Neuronal stem cell (in vitro differentiated cells): ENCODE measurements at regions not wholly inside any gene's neighbourhood (a gene's known extent, or its start where the extent isn't known, plus 50 kb on each side); places are given as distances from the start of the nearest gene placed in this dataset.

Experiments used
- DNase-seq: peaks from one replicate; pipeline ENCODE4 v3.0.0-alpha.2; 2013; ENCODE audit warnings: low spot score
- H2AFZ ChIP-seq: one replicate; pipeline ENCODE4 v1.6.1; 2013; ENCODE audit warnings: mild to moderate bottlenecking, low read length, inconsistent platforms
- H2AK5ac ChIP-seq: 2 replicates; pipeline ENCODE4 v1.6.1; 2013; ENCODE audit warnings: low read depth, mild to moderate bottlenecking, inconsistent platforms, low read length, moderate library complexity, mixed read lengths
- H2BK120ac ChIP-seq: 2 replicates; pipeline ENCODE4 v1.6.1; 2013; ENCODE audit warnings: low read depth, mild to moderate bottlenecking, inconsistent platforms, low read length, moderate library complexity, mixed read lengths
- H2BK12ac ChIP-seq: one replicate; pipeline ENCODE4 v1.6.1; 2013; ENCODE audit warnings: low read length, inconsistent platforms
- H2BK15ac ChIP-seq: 2 replicates; pipeline ENCODE4 v1.6.1; 2013; ENCODE audit warnings: mild to moderate bottlenecking, low read length, inconsistent platforms, mixed read lengths
- H2BK5ac ChIP-seq: one replicate; pipeline ENCODE4 v1.6.1; 2013; ENCODE audit warnings: inconsistent platforms, mild to moderate bottlenecking, low read length, moderate library complexity
- H3K14ac ChIP-seq: one replicate; pipeline ENCODE4 v1.6.1; 2013; ENCODE audit warnings: low read length, inconsistent platforms
- H3K18ac ChIP-seq: 2 replicates; pipeline ENCODE4 v1.6.1; 2013; ENCODE audit warnings: low read length, inconsistent platforms
- H3K23ac ChIP-seq: 2 replicates; pipeline ENCODE4 v1.6.1; 2013; ENCODE audit warnings: low read depth, mild to moderate bottlenecking, mixed read lengths, low read length, inconsistent platforms; ENCODE audit not compliant: poor library complexity
- H3K27ac ChIP-seq: replicated peaks from 3 replicates; pipeline ENCODE4 v1.5.1; 2013; ENCODE audit warnings: low read length, inconsistent platforms
- H3K27me3 ChIP-seq, 3 experiments: 2 replicates each; pipeline ENCODE4 v1.6.1; 2013; ENCODE audit warnings: low read length in 3 of 3, mild to moderate bottlenecking in 2 of 3, inconsistent platforms in 1 of 3, low read depth in 1 of 3, mixed read lengths in 1 of 3, moderate library complexity in 1 of 3; ENCODE audit not compliant: control insufficient read depth in 3 of 3, insufficient read depth in 3 of 3
- H3K36me3 ChIP-seq, 2 donors: replicated peaks in 1 of 2; 2 replicates each; pipeline ENCODE4 v1.6.1; 2013; ENCODE audit warnings: low read length in 2 of 2; ENCODE audit not compliant: control insufficient read depth in 2 of 2, insufficient read depth in 2 of 2
- H3K4ac ChIP-seq: 2 replicates; pipeline ENCODE4 v1.6.1; 2013; ENCODE audit warnings: inconsistent platforms, mild to moderate bottlenecking, low read length, moderate library complexity
- H3K4me1 ChIP-seq, 2 donors: 1 replicate in 1 of 2; 2 replicates in 1 of 2; pipeline ENCODE4 v1.6.1; 2013; ENCODE audit warnings: low read length in 2 of 2, low read depth in 1 of 2; ENCODE audit not compliant: control insufficient read depth in 2 of 2, insufficient read depth in 1 of 2
- H3K4me2 ChIP-seq: one replicate; pipeline ENCODE4 v1.6.1; 2013; ENCODE audit warnings: mild to moderate bottlenecking, low read length, inconsistent platforms; ENCODE audit not compliant: insufficient read depth, poor library complexity, severe bottlenecking
- H3K4me3 ChIP-seq, 2 donors: 2 replicates each; pipeline ENCODE4 v1.5.1; 2013; ENCODE audit warnings: low read length in 2 of 2, mild to moderate bottlenecking in 2 of 2, inconsistent platforms in 1 of 2, moderate library complexity in 1 of 2
- H3K79me1 ChIP-seq: one replicate; pipeline ENCODE4 v1.6.1; 2013; ENCODE audit warnings: low read depth, mild to moderate bottlenecking, inconsistent platforms, low read length, moderate library complexity
- H3K9ac ChIP-seq: one replicate; pipeline ENCODE4 v1.6.1; 2013; ENCODE audit warnings: mild to moderate bottlenecking, low read depth, low read length, inconsistent platforms; ENCODE audit not compliant: poor library complexity
- H3K9me3 ChIP-seq, 2 donors: replicated peaks in 1 of 2; 2 replicates each; pipeline versions ENCODE3 to v1.6.1; 2013; ENCODE audit warnings: low read length in 2 of 2, mild to moderate bottlenecking in 2 of 2, inconsistent platforms in 1 of 2, low read depth in 1 of 2, mixed read lengths in 1 of 2, moderate library complexity in 1 of 2; ENCODE audit not compliant: control insufficient read depth in 2 of 2, insufficient read depth in 1 of 2
- H4K8ac ChIP-seq: one replicate; pipeline ENCODE4 v1.6.1; 2013; ENCODE audit warnings: low read depth, mild to moderate bottlenecking, inconsistent platforms, low read length, moderate library complexity
- H4K91ac ChIP-seq: one replicate; pipeline ENCODE4 v1.6.1; 2013; ENCODE audit warnings: low read length, low read depth, mild to moderate bottlenecking, inconsistent platforms; ENCODE audit not compliant: poor library complexity
- WGBS, 2 donors: extraction: QIAGEN DNeasy Blood & Tissue Kit; methylation state at CpG; one replicate each; pipeline ENCODE4 v1.1.7; 2013; ENCODE audit warnings: missing lambda C conversion rate in 2 of 2, mixed read lengths in 1 of 2; ENCODE audit not compliant: insufficient read length in 2 of 2, insufficient replicate concordance in 1 of 2; ENCODE audit errors: extremely low coverage in 2 of 2; 5-methylcytosine and 5-hydroxymethylcytosine counted together

GRCh38 chr6:115612796-115613479 is 447.8 kb downstream of the FRK start:
- Histone ChIP-seq H3K4ac (no peak overlapping the region), H3K27me3 (no peaks in the 10 kb centered on the region), H3K4me3 (no peak overlapping the region), H3K27ac (no peak overlapping the region), H3K18ac (no peak overlapping the region), H2BK5ac (no peak overlapping the region), H3K14ac (no peak overlapping the region), H3K79me1 (no peaks in the 10 kb centered on the region), H4K8ac (no peak overlapping the region), H3K9me3 (no peaks in the 10 kb centered on the region), H4K91ac (no peak overlapping the region), H3K4me1 (peaks cover 0 to 10% of the 10 kb centered on the region in 2 donors), H2BK120ac (no peak overlapping the region), H2BK12ac (no peak overlapping the region), H3K23ac (no peak overlapping the region), H3K9ac (no peak overlapping the region), H2AFZ (peak overlapping the region; percentile 2), H3K4me2 (no peak overlapping the region), H2AK5ac (no peak overlapping the region), H2BK15ac (no peak overlapping the region), H3K36me3 (no peaks in the 10 kb centered on the region)
- DNase-seq, result no peak
- no CpG with 5 or more reads among the region's 7 CpGs for WGBS, 2 donors

- Histone ChIP-seq H3K36me3 (no peaks in the 10 kb centered on the region), H3K4ac (no peak overlapping the region), H2BK12ac (no peak overlapping the region), H2BK5ac (no peak overlapping the region), H2BK15ac (no peak overlapping the region), H4K91ac (no peak overlapping the region), H3K27ac (no peak overlapping the region), H4K8ac (no peak overlapping the region), H2AFZ (peak overlapping the region; percentile 37), H2BK120ac (no peak overlapping the region), H3K14ac (no peak overlapping the region), H3K27me3 (no peaks in the 10 kb centered on the region), H3K18ac (no peak overlapping the region), H3K4me3 (no peak overlapping the region), H3K9ac (no peak overlapping the region), H2AK5ac (no peak overlapping the region), H3K79me1 (no peaks in the 10 kb centered on the region), H3K9me3 (no peaks in the 10 kb centered on the region), H3K4me2 (no peak overlapping the region), H3K23ac (no peak overlapping the region), H3K4me1 (peaks cover 0 to 12% of the 10 kb centered on the region in 2 donors)
- WGBS, 2 donors, result no CpG with 5 or more reads among the region's 1 CpG
- DNase-seq, result no peak
These were observed 448.5 kb downstream of the FRK start for GRCh38 chr6:115612216-115612615.

GRCh38 chr6:115610696-115611095 is 450.0 kb downstream of the FRK start:
- H3K4me2 ChIP-seq, result no peak overlapping the region
- H3K23ac ChIP-seq, result no peak overlapping the region
- no peaks in the 10 kb centered on the region for H3K27me3 ChIP-seq
- H2BK120ac ChIP-seq, result no peak overlapping the region
- H3K9ac ChIP-seq, result no peak overlapping the region
- DNase-seq, result no peak
- H3K18ac ChIP-seq, result no peak overlapping the region
- no peak overlapping the region for H2BK12ac ChIP-seq
- H3K27ac ChIP-seq, result no peak overlapping the region
- H3K14ac ChIP-seq, result no peak overlapping the region
- H3K4me3 ChIP-seq, result no peak overlapping the region
- H4K8ac ChIP-seq, result no peak overlapping the region
- H3K79me1 ChIP-seq, result no peaks in the 10 kb centered on the region
- no peak overlapping the region for H3K4ac ChIP-seq
- H3K36me3 ChIP-seq, result no peaks in the 10 kb centered on the region
- H2AK5ac ChIP-seq, result no peak overlapping the region
- H4K91ac ChIP-seq, result no peak overlapping the region
- no CpG with 5 or more reads among the region's 5 CpGs for WGBS, 2 donors
- H2AFZ ChIP-seq, result peak overlapping the region; percentile 26
- H3K9me3 ChIP-seq, result no peaks in the 10 kb centered on the region
- no peak overlapping the region for H2BK5ac ChIP-seq
- H2BK15ac ChIP-seq, result no peak overlapping the region
- H3K4me1 ChIP-seq, result peaks cover 0 to 12% of the 10 kb centered on the region in 2 donors

- Histone ChIP-seq H4K8ac (no peak overlapping the region), H3K79me1 (no peaks in the 10 kb centered on the region), H2BK15ac (no peak overlapping the region), H3K4me2 (no peak overlapping the region), H2BK120ac (no peak overlapping the region), H2AK5ac (no peak overlapping the region), H3K36me3 (no peaks in the 10 kb centered on the region), H2BK5ac (no peak overlapping the region), H3K9me3 (no peaks in the 10 kb centered on the region), H3K27me3 (no peaks in the 10 kb centered on the region), H3K4ac (no peak overlapping the region), H3K14ac (no peak overlapping the region), H4K91ac (no peak overlapping the region), H2AFZ (peak overlapping the region; percentile 42), H3K23ac (no peak overlapping the region), H2BK12ac (no peak overlapping the region), H3K18ac (no peak overlapping the region), H3K27ac (no peak overlapping the region), H3K4me3 (no peak overlapping the region), H3K4me1 (peaks cover 0 to 12% of the 10 kb centered on the region in 2 donors), H3K9ac (no peak overlapping the region)
- no CpG with 5 or more reads among the region's 4 CpGs for WGBS, 2 donors
- DNase-seq, result no peak
These were observed 451.6 kb downstream of the FRK start for GRCh38 chr6:115609111-115609510.
